ENCODE measurements at regions not wholly inside any gene's neighbourhood (a gene's known extent, or its start where the extent isn't known, plus 50 kb on each side); places are given as distances from the start of the nearest gene placed in this dataset.

DNA sequence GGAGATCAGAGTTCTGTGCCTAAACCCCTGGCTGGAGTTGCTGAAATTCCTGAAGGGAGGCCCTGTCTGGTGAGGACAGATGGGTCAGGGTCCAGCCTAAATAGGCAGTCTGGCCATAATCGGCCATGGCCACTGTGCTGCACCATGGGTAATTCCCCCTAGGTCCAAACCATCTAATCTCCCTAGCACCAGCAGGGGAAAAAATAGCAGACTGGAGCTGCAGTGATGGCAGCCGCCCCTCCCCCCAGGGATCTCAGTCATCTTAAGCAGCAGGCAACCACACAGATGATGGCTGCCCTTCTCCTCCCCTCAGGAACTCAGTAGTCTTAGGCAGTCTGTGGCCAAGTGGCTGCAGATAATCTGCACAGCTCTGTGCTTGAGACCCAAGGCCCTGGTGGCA is 68.4 kb upstream of the CD96 start:
- TF ChIP-seq, protein P1, sequence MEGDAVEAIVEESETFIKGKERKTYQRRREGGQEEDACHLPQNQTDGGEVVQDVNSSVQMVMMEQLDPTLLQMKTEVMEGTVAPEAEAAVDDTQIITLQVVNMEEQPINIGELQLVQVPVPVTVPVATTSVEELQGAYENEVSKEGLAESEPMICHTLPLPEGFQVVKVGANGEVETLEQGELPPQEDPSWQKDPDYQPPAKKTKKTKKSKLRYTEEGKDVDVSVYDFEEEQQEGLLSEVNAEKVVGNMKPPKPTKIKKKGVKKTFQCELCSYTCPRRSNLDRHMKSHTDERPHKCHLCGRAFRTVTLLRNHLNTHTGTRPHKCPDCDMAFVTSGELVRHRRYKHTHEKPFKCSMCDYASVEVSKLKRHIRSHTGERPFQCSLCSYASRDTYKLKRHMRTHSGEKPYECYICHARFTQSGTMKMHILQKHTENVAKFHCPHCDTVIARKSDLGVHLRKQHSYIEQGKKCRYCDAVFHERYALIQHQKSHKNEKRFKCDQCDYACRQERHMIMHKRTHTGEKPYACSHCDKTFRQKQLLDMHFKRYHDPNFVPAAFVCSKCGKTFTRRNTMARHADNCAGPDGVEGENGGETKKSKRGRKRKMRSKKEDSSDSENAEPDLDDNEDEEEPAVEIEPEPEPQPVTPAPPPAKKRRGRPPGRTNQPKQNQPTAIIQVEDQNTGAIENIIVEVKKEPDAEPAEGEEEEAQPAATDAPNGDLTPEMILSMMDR (IDR thresholded peaks at IDR 0.05; ENCODE audit: insufficient read depth in 1 of 2, low read depth in 1 of 2, low read length in 1 of 2, severe bottlenecking in 1 of 2, unreplicated experiment in 1 of 2), result no peak
- Mint-ChIP-seq H3K27ac (ENCODE audit: unreplicated experiment) (no peak overlapping the region), H3K27me3 (ENCODE audit: insufficient read depth, unreplicated experiment) (no peaks in the 10 kb centered on the region), H3K9me3 (ENCODE audit: unreplicated experiment) (peaks cover 9% of the 10 kb centered on the region), H3K4me1 (ENCODE audit: low read depth, unreplicated experiment) (peaks cover 11% of the 10 kb centered on the region), H3K4me3 (ENCODE audit: unreplicated experiment) (no peak overlapping the region), H3K36me3 (ENCODE audit: insufficient read depth, unreplicated experiment) (no peaks in the 10 kb centered on the region)
- Histone ChIP-seq H3K36me3 (ENCODE audit: control insufficient read depth, insufficient read depth, low read length) (no peaks in the 10 kb centered on the region), H3K27me3 (replicated peaks; ENCODE audit: control insufficient read depth, insufficient read depth, low read length) (no peaks in the 10 kb centered on the region), H3K4me3 (ENCODE audit: low read depth, low read length) (no peak overlapping the region), H3K9me3 (no peaks in the 10 kb centered on the region), H3K4me1 (peaks cover 9% of the 10 kb centered on the region; the same call in 1 of the 2 replicates)
- intact Hi-C loops (cut with micrococcal nuclease; ENCODE audit: unreplicated experiment), result no loop called here
- ChIA-PET POLR2A (no interaction called here), CTCF (no interaction called here)
- no peak for DNase-seq
- no TSS peak for BruUV-seq (replicated peaks)

DNA sequence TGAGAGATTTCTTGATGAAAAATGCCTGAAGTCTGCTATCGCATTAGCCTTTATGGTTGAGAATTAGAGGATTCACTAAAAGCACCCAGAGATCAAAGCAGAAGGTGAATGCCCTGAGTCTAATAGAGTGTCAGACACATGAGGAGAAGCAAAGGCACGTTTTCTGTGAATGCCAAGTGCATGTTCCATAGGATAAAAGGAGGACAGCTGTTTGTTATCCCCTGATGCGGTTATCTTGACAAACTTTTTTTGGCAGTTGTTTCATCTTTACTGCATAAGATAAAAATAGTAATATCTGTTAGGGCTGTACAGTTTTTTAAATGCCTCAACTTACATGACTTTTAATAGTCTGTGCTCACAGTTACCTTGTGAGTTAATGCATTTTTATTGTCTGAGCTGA is 65.3 kb upstream of the CD96 start:
- Histone ChIP-seq H3K27me3 (replicated peaks; ENCODE audit: control insufficient read depth, insufficient read depth, low read length) (no peaks in the 10 kb centered on the region), H3K36me3 (ENCODE audit: control insufficient read depth, insufficient read depth, low read length) (no peaks in the 10 kb centered on the region), H3K9me3 (0 out of 2 replicates have a peak, but pooled peaks cover 3% of the 10 kb centered on the region), H3K4me3 (ENCODE audit: low read depth, low read length) (no peak overlapping the region), H3K4me1 (peaks cover 9% of the 10 kb centered on the region; the same call in 1 of the 2 replicates)
- Mint-ChIP-seq H3K36me3 (ENCODE audit: insufficient read depth, unreplicated experiment) (no peaks in the 10 kb centered on the region), H3K4me3 (ENCODE audit: unreplicated experiment) (no peak overlapping the region), H3K27me3 (ENCODE audit: insufficient read depth, unreplicated experiment) (no peaks in the 10 kb centered on the region), H3K4me1 (ENCODE audit: low read depth, unreplicated experiment) (peaks cover 11% of the 10 kb centered on the region), H3K27ac (ENCODE audit: unreplicated experiment) (no peak overlapping the region), H3K9me3 (ENCODE audit: unreplicated experiment) (no peaks in the 10 kb centered on the region)
- POLR2A ChIA-PET, result no interaction called here
- TF ChIP-seq, protein P1 (IDR thresholded peaks at IDR 0.05; ENCODE audit: insufficient read depth in 1 of 2, low read depth in 1 of 2, low read length in 1 of 2, severe bottlenecking in 1 of 2, unreplicated experiment in 1 of 2), result no peak
- CTCF ChIA-PET, result no interaction called here
- no TSS peak for BruUV-seq (replicated peaks)
- no peak for DNase-seq
- intact Hi-C loops (cut with micrococcal nuclease; ENCODE audit: unreplicated experiment), result no loop called here

DNA sequence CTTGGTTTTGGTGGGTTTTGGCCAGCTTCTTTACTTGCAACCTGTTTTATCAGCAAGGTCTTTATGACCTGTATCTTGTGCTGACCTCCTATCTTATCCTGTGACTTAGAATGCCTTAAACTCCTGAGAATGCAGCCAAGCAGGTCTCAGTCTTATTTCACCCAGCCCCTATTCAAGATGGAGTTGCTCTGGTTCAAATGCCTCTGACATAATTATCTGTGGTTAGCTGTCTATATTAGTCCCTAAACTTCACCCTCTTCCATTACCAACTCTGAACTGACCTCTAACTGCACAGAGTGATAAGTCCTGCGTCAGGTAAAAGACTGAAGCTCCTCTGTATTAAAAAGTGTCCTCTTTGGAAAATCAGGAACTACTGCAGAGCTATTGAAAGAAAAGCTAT is 61.9 kb upstream of the CD96 start:
- Mint-ChIP-seq H3K4me1 (ENCODE audit: low read depth, unreplicated experiment) (no peaks in the 10 kb centered on the region), H3K27me3 (ENCODE audit: insufficient read depth, unreplicated experiment) (no peaks in the 10 kb centered on the region), H3K27ac (ENCODE audit: unreplicated experiment) (no peak overlapping the region), H3K4me3 (ENCODE audit: unreplicated experiment) (no peak overlapping the region), H3K36me3 (ENCODE audit: insufficient read depth, unreplicated experiment) (no peaks in the 10 kb centered on the region), H3K9me3 (ENCODE audit: unreplicated experiment) (no peaks in the 10 kb centered on the region)
- Histone ChIP-seq H3K4me3 (ENCODE audit: low read depth, low read length) (no peak overlapping the region), H3K27me3 (replicated peaks; ENCODE audit: control insufficient read depth, insufficient read depth, low read length) (no peaks in the 10 kb centered on the region), H3K4me1 (peaks cover 15% of the 10 kb centered on the region; the same call in 1 of the 2 replicates), H3K9me3 (0 out of 2 replicates have a peak, but pooled peaks cover 4% of the 10 kb centered on the region), H3K36me3 (ENCODE audit: control insufficient read depth, insufficient read depth, low read length) (no peaks in the 10 kb centered on the region)
- ChIA-PET CTCF (no interaction called here), POLR2A (no interaction called here)
- intact Hi-C loops (cut with micrococcal nuclease; ENCODE audit: unreplicated experiment), result no loop called here
- TF ChIP-seq, protein P1 (IDR thresholded peaks at IDR 0.05; ENCODE audit: insufficient read depth in 1 of 2, low read depth in 1 of 2, low read length in 1 of 2, severe bottlenecking in 1 of 2, unreplicated experiment in 1 of 2), result no peak
- no peak for DNase-seq
- no TSS peak for BruUV-seq (replicated peaks)
